ENCODE measurements at regions not wholly inside any gene's neighbourhood (a gene's known extent, or its start where the extent isn't known, plus 50 kb on each side); places are given as distances from the start of the nearest gene placed in this dataset.

GRCh38 chr4:149026696-149027095, 584.5 kb upstream of the NR3C2 start:
- no peak for DNase-seq

GRCh38 chr4:149017002-149017734, 575.0 kb upstream of the NR3C2 start:
- DNase-seq: no peak

- no peak for DNase-seq
These were observed 567.0 kb upstream of the NR3C2 start for GRCh38 chr4:149009223-149009622.

GRCh38 chr4:149008415-149009025, 566.3 kb upstream of the NR3C2 start:
- no peak for DNase-seq

- no peak for DNase-seq
These were observed 563.0 kb upstream of the NR3C2 start for GRCh38 chr4:149005191-149005590.

GRCh38 chr4:148999924-149000323, 557.7 kb upstream of the NR3C2 start:
- no peak for DNase-seq

GRCh38 chr4:148998719-148999118, 556.5 kb upstream of the NR3C2 start:
- no peak for DNase-seq

- DNase-seq: no peak
These were observed 544.7 kb upstream of the NR3C2 start for GRCh38 chr4:148986951-148987350.

- no peak for DNase-seq
These were observed 542.7 kb upstream of the NR3C2 start for GRCh38 chr4:148984951-148985350.

GRCh38 chr4:148982200-148982599, 540.0 kb upstream of the NR3C2 start:
- no peak for DNase-seq

GRCh38 chr4:148980782-148981480, 538.7 kb upstream of the NR3C2 start:
- no peak for DNase-seq

GRCh38 chr4:148978301-148978700, 536.1 kb upstream of the NR3C2 start:
- DNase-seq: no peak

GRCh38 chr4:148975464-148975863, 533.2 kb upstream of the NR3C2 start:
- DNase-seq: no peak

- DNase-seq: no peak
These were observed 522.9 kb upstream of the NR3C2 start for GRCh38 chr4:148965080-148965479.

- DNase-seq: no peak
These were observed 522.2 kb upstream of the NR3C2 start for GRCh38 chr4:148964456-148964855.

- DNase-seq: no peak
These were observed 520.5 kb upstream of the NR3C2 start for GRCh38 chr4:148962539-148963290.

GRCh38 chr4:148961526-148961925, 519.3 kb upstream of the NR3C2 start:
- DNase-seq: no peak

GRCh38 chr4:148958317-148958716, 516.1 kb upstream of the NR3C2 start:
- no peak for DNase-seq

- no peak for DNase-seq
These were observed 513.5 kb upstream of the NR3C2 start for GRCh38 chr4:148955564-148956297.

GRCh38 chr4:148954011-148954749, 512.0 kb upstream of the NR3C2 start:
- no peak for DNase-seq

GRCh38 chr4:148951346-148951745, 509.1 kb upstream of the NR3C2 start:
- no peak for DNase-seq

GRCh38 chr4:148946271-148946670, 504.1 kb upstream of the NR3C2 start:
- no peak for DNase-seq

Measured in NCI-H187 treated with DMSO at 0.1 percent for 48 hours (cell line).